Liver (tissue), 8 donors: ENCODE measurements at regions not wholly inside any gene's neighbourhood (a gene's known extent, or its start where the extent isn't known, plus 50 kb on each side); places are given as distances from the start of the nearest gene placed in this dataset.

Source experiments
- DNase-seq: peaks from one replicate; pipeline ENCODE4 v3.0.0-alpha.2; 2017; ENCODE audit warnings: low spot score
- H3K27ac ChIP-seq, 2 donors: one replicate each; pipeline ENCODE4 v1.7.0; 2013; ENCODE audit warnings: inconsistent platforms in 2 of 2, low read length in 2 of 2, control low read depth in 1 of 2, low read depth in 1 of 2, mild to moderate bottlenecking in 1 of 2
- H3K27me3 ChIP-seq, 4 donors: one replicate each; pipeline versions ENCODE4 v1.6.1 to v1.7.0; 2013; ENCODE audit warnings: low read length in 3 of 4, inconsistent platforms in 1 of 4, mild to moderate bottlenecking in 1 of 4, moderate library complexity in 1 of 4; ENCODE audit not compliant: control insufficient read depth in 4 of 4, insufficient read depth in 4 of 4
- H3K36me3 ChIP-seq, 4 donors: one replicate each; pipeline versions ENCODE4 v1.6.1 to v1.7.0; 2013; ENCODE audit warnings: low read length in 3 of 4, mild to moderate bottlenecking in 3 of 4, low read depth in 1 of 4, moderate library complexity in 1 of 4; ENCODE audit not compliant: control insufficient read depth in 4 of 4, insufficient read depth in 3 of 4
- H3K4me1 ChIP-seq, 4 donors: one replicate each; pipeline versions ENCODE4 v1.6.1 to v1.7.0; 2013; ENCODE audit warnings: low read length in 3 of 4, mild to moderate bottlenecking in 3 of 4, moderate library complexity in 1 of 4; ENCODE audit not compliant: control insufficient read depth in 4 of 4, insufficient read depth in 4 of 4
- H3K4me3 ChIP-seq, 3 donors: one replicate each; pipeline versions ENCODE4 v1.6.1 to v1.7.0; 2013; ENCODE audit warnings: low read length in 3 of 3, control low read depth in 1 of 3, low read depth in 1 of 3, mild to moderate bottlenecking in 1 of 3
- H3K9ac ChIP-seq, 2 donors: one replicate each; pipeline ENCODE4 v1.7.0; 2013; ENCODE audit warnings: low read length in 2 of 2, mild to moderate bottlenecking in 2 of 2, moderate library complexity in 2 of 2, control low read depth in 1 of 2, low read depth in 1 of 2
- H3K9me3 ChIP-seq, 4 donors: one replicate each; pipeline versions ENCODE4 v1.6.1 to v1.7.0; 2013; ENCODE audit warnings: low read length in 3 of 4; ENCODE audit not compliant: control insufficient read depth in 4 of 4
- EGR1 ChIP-seq, 2 donors: IDR thresholded peaks; 2 replicates each; pipeline ENCODE4 v1.6.1; 2016 to 2018; ENCODE audit warnings: antibody characterized with exemption in 2 of 2, low read depth in 2 of 2
- FOXA1 ChIP-seq: IDR thresholded peaks from 2 replicates; pipeline ENCODE4 v1.6.1; 2016; ENCODE audit warnings: antibody characterized with exemption
- FOXA2 ChIP-seq: IDR thresholded peaks from 2 replicates; pipeline ENCODE4 v1.6.1; 2016; ENCODE audit warnings: antibody characterized with exemption
- GABPA ChIP-seq, 2 donors: IDR thresholded peaks in 1 of 2; conservative IDR thresholded peaks in 1 of 2; 2 replicates each; pipeline ENCODE4 v1.6.1; 2016; ENCODE audit warnings: antibody characterized with exemption in 2 of 2, mild to moderate bottlenecking in 1 of 2, moderate library complexity in 1 of 2
- HNF4A ChIP-seq, 2 donors: conservative IDR thresholded peaks; 2 replicates each; pipeline ENCODE4 v1.6.1; 2016; ENCODE audit warnings: antibody characterized with exemption in 2 of 2, mild to moderate bottlenecking in 2 of 2
- HNF4G ChIP-seq: IDR thresholded peaks from 2 replicates; pipeline ENCODE4 v1.6.1; 2016; ENCODE audit warnings: antibody characterized with exemption
- JUND ChIP-seq, 2 donors: IDR thresholded peaks; 2 replicates each; pipeline ENCODE4 v1.6.1; 2016; ENCODE audit warnings: antibody characterized with exemption in 2 of 2
- MAX ChIP-seq: IDR thresholded peaks from 2 replicates; pipeline ENCODE4 v1.6.1; 2016; ENCODE audit warnings: antibody characterized with exemption
- NR2F2 ChIP-seq: IDR thresholded peaks from 2 replicates; pipeline ENCODE4 v1.6.1; 2016; ENCODE audit warnings: antibody characterized with exemption
- RAD21 ChIP-seq, 2 donors: IDR thresholded peaks; 2 replicates each; pipeline ENCODE4 v1.6.1; 2016; ENCODE audit warnings: antibody characterized with exemption in 2 of 2, mild to moderate bottlenecking in 2 of 2
- RXRA ChIP-seq, 2 donors: IDR thresholded peaks; 2 replicates each; pipeline ENCODE4 v1.6.1; 2017 to 2018; ENCODE audit warnings: antibody characterized with exemption in 2 of 2, mild to moderate bottlenecking in 1 of 2
- SP1 ChIP-seq: IDR thresholded peaks from 2 replicates; pipeline ENCODE4 v1.6.1; 2018; ENCODE audit warnings: antibody characterized with exemption, mild to moderate bottlenecking
- TAF1 ChIP-seq: conservative IDR thresholded peaks from 2 replicates; pipeline ENCODE4 v1.6.1; 2016; ENCODE audit warnings: antibody characterized with exemption, mild to moderate bottlenecking
- YY1 ChIP-seq: IDR thresholded peaks from 2 replicates; pipeline ENCODE4 v1.6.1; 2016; ENCODE audit warnings: antibody characterized with exemption, mild to moderate bottlenecking
- WGBS: extraction: QIAGEN DNeasy Blood & Tissue Kit; methylation state at CpG from one replicate; pipeline ENCODE4 v1.1.7; 2013; 5-methylcytosine and 5-hydroxymethylcytosine counted together
- TF ChIP-seq, protein P1 (sequence below): IDR thresholded peaks from 2 replicates; pipeline ENCODE4 v1.6.1; 2016; ENCODE audit warnings: antibody characterized with exemption
- TF ChIP-seq, protein P2 (sequence below): IDR thresholded peaks from 2 replicates; pipeline ENCODE4 v1.6.1; 2016; ENCODE audit warnings: antibody characterized with exemption
- TF ChIP-seq, protein P3 (sequence below): fragments of 150-350 bp; IDR thresholded peaks from 2 replicates; pipeline ENCODE4 v1.5.1; 2017; ENCODE audit warnings: improper control_type of control experiment, low read depth, low read length; ENCODE audit not compliant: missing input control
- TF ChIP-seq, protein P4 (sequence below): IDR thresholded peaks from 2 replicates; pipeline ENCODE4 v1.6.1; 2016; ENCODE audit warnings: antibody characterized with exemption, mild to moderate bottlenecking
- donor health status: healthy.
- donor health status: healthy.
- donor health status: healthy.
- donor health status: healthy.
- donor health status: healthy.

DNA sequence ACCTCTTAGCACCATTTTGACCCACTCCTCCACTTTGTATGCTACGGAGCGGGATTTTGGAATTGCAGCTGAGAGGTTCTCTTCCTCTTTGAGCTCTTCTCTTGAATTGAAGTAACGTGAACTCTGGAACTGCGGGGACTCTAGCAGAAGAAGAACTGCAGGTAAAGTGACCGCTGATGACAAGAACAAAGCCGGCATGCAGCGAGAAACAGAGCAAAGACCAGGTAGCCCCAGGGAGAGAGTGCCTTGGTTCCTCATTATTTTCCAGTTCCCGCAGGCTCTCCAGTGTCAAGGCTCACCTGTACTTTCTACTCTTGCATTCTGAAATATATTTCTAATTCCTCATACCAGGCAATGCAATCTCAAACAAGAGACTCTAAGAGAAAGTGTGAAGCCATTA, 260.3 kb upstream of the GPC6 start:
- H3K9me3 ChIP-seq: no peaks in the 10 kb centered on the region
- H3K27me3 ChIP-seq: no peaks in the 10 kb centered on the region
- H3K9ac ChIP-seq: no peak overlapping the region
- no peak for TF ChIP-seq MAX
- no peak for TF ChIP-seq HNF4G
- no peak for TF ChIP-seq FOXA2
- no peak for TF ChIP-seq RXRA (IDR thresholded peaks at IDR 0.05)
- TF ChIP-seq FOXA1: no peak
- no peak for TF ChIP-seq HNF4A (conservative IDR thresholded peaks at IDR 0.05)
- no peak for TF ChIP-seq SP1
- TF ChIP-seq, protein P1, sequence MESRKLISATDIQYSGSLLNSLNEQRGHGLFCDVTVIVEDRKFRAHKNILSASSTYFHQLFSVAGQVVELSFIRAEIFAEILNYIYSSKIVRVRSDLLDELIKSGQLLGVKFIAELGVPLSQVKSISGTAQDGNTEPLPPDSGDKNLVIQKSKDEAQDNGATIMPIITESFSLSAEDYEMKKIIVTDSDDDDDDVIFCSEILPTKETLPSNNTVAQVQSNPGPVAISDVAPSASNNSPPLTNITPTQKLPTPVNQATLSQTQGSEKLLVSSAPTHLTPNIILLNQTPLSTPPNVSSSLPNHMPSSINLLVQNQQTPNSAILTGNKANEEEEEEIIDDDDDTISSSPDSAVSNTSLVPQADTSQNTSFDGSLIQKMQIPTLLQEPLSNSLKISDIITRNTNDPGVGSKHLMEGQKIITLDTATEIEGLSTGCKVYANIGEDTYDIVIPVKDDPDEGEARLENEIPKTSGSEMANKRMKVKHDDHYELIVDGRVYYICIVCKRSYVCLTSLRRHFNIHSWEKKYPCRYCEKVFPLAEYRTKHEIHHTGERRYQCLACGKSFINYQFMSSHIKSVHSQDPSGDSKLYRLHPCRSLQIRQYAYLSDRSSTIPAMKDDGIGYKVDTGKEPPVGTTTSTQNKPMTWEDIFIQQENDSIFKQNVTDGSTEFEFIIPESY: no peak
- TF ChIP-seq, protein P2, sequence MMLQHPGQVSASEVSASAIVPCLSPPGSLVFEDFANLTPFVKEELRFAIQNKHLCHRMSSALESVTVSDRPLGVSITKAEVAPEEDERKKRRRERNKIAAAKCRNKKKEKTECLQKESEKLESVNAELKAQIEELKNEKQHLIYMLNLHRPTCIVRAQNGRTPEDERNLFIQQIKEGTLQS: no peak
- no peak for TF ChIP-seq NR2F2
- TF ChIP-seq EGR1 (IDR thresholded peaks at IDR 0.05; ENCODE audit: low read depth in 2 of 2): no peak
- TF ChIP-seq JUND (IDR thresholded peaks at IDR 0.05): no peak
- TF ChIP-seq GABPA (IDR thresholded peaks at IDR 0.05 in 1 of 2, conservative IDR thresholded peaks at IDR 0.05 in 1 of 2): no peak
- no peak for TF ChIP-seq TAF1
- no peak for TF ChIP-seq RAD21 (IDR thresholded peaks at IDR 0.05)
- TF ChIP-seq, protein P3, sequence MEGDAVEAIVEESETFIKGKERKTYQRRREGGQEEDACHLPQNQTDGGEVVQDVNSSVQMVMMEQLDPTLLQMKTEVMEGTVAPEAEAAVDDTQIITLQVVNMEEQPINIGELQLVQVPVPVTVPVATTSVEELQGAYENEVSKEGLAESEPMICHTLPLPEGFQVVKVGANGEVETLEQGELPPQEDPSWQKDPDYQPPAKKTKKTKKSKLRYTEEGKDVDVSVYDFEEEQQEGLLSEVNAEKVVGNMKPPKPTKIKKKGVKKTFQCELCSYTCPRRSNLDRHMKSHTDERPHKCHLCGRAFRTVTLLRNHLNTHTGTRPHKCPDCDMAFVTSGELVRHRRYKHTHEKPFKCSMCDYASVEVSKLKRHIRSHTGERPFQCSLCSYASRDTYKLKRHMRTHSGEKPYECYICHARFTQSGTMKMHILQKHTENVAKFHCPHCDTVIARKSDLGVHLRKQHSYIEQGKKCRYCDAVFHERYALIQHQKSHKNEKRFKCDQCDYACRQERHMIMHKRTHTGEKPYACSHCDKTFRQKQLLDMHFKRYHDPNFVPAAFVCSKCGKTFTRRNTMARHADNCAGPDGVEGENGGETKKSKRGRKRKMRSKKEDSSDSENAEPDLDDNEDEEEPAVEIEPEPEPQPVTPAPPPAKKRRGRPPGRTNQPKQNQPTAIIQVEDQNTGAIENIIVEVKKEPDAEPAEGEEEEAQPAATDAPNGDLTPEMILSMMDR: no peak
- TF ChIP-seq YY1: no peak
- TF ChIP-seq, protein P4, sequence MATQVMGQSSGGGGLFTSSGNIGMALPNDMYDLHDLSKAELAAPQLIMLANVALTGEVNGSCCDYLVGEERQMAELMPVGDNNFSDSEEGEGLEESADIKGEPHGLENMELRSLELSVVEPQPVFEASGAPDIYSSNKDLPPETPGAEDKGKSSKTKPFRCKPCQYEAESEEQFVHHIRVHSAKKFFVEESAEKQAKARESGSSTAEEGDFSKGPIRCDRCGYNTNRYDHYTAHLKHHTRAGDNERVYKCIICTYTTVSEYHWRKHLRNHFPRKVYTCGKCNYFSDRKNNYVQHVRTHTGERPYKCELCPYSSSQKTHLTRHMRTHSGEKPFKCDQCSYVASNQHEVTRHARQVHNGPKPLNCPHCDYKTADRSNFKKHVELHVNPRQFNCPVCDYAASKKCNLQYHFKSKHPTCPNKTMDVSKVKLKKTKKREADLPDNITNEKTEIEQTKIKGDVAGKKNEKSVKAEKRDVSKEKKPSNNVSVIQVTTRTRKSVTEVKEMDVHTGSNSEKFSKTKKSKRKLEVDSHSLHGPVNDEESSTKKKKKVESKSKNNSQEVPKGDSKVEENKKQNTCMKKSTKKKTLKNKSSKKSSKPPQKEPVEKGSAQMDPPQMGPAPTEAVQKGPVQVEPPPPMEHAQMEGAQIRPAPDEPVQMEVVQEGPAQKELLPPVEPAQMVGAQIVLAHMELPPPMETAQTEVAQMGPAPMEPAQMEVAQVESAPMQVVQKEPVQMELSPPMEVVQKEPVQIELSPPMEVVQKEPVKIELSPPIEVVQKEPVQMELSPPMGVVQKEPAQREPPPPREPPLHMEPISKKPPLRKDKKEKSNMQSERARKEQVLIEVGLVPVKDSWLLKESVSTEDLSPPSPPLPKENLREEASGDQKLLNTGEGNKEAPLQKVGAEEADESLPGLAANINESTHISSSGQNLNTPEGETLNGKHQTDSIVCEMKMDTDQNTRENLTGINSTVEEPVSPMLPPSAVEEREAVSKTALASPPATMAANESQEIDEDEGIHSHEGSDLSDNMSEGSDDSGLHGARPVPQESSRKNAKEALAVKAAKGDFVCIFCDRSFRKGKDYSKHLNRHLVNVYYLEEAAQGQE: no peak
- H3K4me3 ChIP-seq: no peak overlapping the region
- no peaks in the 10 kb centered on the region for H3K36me3 ChIP-seq
- DNase-seq: no peak
- 87% methylated on average over 8 of the region's 8 CpGs for WGBS
- no peaks in the 10 kb centered on the region for H3K4me1 ChIP-seq
- no peak overlapping the region for H3K27ac ChIP-seq
